CD4-positive, alpha-beta T cell treated with Interleukin-4 for 1 hour (primary cell): ENCODE measurements at regions not wholly inside any gene's neighbourhood (a gene's known extent, or its start where the extent isn't known, plus 50 kb on each side); places are given as distances from the start of the nearest gene placed in this dataset.

Experiments used
- DNase-seq, 2 donors: peaks; one replicate each; pipeline ENCODE4 v3.0.0-alpha.2; 2020 to 2022

- no peak for DNase-seq
These were observed 65.6 kb upstream of the COPS8 start for GRCh38 chr2:237020090-237020489.

- DNase-seq = no peak
These were observed 63.2 kb upstream of the COPS8 start for GRCh38 chr2:237022533-237022932.

- DNase-seq = no peak
These were observed 61.4 kb upstream of the COPS8 start for GRCh38 chr2:237024255-237024654.

GRCh38 chr2:237025090-237025865 is 60.4 kb upstream of the COPS8 start:
- peak in 1 of 2 donors; percentile 32 for DNase-seq

- peak; percentile 35 to 45 for DNase-seq
These were observed 58.5 kb upstream of the COPS8 start for GRCh38 chr2:237026981-237027711.

- no peak for DNase-seq
These were observed 58.0 kb upstream of the COPS8 start for GRCh38 chr2:237027712-237028029.

- DNase-seq = no peak
These were observed 55.3 kb upstream of the COPS8 start for GRCh38 chr2:237030382-237030781.

GRCh38 chr2:237033536-237034060 is 52.1 kb upstream of the COPS8 start:
- no peak for DNase-seq

- no peak for DNase-seq
These were observed 49.8 kb upstream of the COPS8 start for GRCh38 chr2:237035781-237036475.
